NCI-H446 (cell line): ENCODE measurements at regions not wholly inside any gene's neighbourhood (a gene's known extent, or its start where the extent isn't known, plus 50 kb on each side); places are given as distances from the start of the nearest gene placed in this dataset.
A peak's percentile ranks its signal among the peaks of the same experiment; 100 is the strongest.

Experiments
- DNase-seq, 2 experiments: peaks; one replicate each; lab custom pipeline; 2025; lab: John Stamatoyannopoulos, UW

GRCh38 chr2:34103437-34103836 lies 504.3 kb upstream of the FAM98A start:
- DNase-seq, result no peak

GRCh38 chr2:34102339-34102738 lies 503.2 kb upstream of the FAM98A start:
- no peak for DNase-seq

- DNase-seq, result no peak
Observed at GRCh38 chr2:34099377-34099776, 500.3 kb upstream of the FAM98A start.

GRCh38 chr2:34098256-34098655 lies 499.2 kb upstream of the FAM98A start:
- no peak for DNase-seq

- DNase-seq, result peak in 1 of 2 experiments; percentile 47
Observed at GRCh38 chr2:34096562-34097171, 497.6 kb upstream of the FAM98A start.

DNA sequence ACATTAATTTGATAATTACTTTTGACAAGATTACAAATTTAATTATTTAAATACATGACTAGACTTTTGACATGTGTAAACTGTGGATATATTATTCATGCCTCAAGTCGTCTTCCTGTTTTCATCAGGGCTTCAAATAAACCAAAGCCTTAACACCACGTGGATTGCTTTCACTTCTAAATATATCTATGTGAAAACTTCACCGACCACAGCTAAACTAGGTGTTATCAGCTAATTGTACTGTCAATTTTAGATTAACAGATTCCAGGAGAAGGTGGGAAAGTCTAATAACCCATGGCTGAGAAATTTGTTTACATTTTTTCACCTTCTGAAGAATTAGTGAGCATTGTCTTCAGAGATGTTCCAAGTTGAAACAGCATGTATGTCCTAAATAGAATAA lies 494.7 kb upstream of the FAM98A start:
- no peak for DNase-seq

DNA sequence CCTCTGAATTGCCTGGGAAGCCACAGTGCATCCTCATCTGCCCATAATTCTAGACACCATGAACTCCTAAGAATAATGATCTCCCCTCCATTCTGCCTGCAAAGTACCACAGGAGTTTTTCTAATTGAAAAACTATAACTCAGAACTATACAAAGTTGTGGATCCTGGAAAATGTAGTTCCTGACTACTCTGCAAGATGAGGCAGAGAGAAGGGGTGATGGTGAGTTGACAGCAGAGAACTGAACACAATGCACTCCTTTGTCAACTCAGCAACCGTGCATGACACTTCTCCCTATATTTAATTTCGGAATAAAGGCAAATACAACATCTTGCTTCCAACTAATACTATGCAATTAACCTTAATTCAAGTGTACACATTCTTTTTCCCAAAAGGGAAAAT lies 471.1 kb upstream of the FAM98A start:
- no peak for DNase-seq

DNA sequence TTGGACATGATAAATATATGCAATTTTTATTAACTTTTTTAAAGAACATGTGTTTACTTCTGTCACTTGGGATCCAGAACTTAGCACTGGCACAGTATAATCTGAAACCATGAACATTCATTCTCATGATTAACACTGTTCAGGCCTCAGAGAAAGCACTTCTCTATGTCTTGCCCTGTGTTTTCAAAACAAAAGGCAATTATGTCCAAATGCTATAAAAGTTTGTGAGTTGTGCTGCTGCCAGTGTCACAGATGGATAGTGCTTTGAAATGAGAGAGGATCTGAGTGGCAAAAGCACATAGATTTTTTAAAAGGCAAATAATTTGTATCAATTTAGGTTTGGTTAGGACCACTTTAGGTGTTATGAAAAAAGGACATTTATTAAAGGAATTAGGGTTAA lies 470.5 kb upstream of the FAM98A start:
- no peak for DNase-seq

GRCh38 chr2:34050413-34050812 lies 451.3 kb upstream of the FAM98A start:
- DNase-seq, result no peak

GRCh38 chr2:34045101-34045655 lies 446.1 kb upstream of the FAM98A start:
- no peak for DNase-seq

- no peak for DNase-seq
Observed at GRCh38 chr2:34037886-34038285, 438.8 kb upstream of the FAM98A start.

GRCh38 chr2:34037157-34037556 lies 438.1 kb upstream of the FAM98A start:
- DNase-seq, result no peak

DNA sequence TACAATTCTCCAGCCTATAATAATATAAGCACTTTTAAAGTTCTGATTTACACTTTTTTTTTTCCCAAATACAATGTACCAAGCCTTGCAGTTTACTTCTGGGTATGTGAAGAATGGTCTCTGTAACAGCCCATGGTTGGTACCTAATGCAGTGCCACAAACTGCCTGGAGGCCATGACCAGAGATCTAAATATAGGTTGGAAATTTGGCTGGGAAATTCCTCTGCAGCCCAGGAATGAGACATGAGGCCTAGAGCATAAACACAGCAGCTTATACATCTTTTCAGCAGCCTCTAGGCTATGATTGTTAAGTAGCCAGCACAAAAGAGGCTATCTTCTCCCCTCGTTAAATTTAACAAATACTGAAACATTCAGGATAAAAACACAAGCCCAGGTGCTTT lies 432.0 kb upstream of the FAM98A start:
- no peak for DNase-seq

DNA sequence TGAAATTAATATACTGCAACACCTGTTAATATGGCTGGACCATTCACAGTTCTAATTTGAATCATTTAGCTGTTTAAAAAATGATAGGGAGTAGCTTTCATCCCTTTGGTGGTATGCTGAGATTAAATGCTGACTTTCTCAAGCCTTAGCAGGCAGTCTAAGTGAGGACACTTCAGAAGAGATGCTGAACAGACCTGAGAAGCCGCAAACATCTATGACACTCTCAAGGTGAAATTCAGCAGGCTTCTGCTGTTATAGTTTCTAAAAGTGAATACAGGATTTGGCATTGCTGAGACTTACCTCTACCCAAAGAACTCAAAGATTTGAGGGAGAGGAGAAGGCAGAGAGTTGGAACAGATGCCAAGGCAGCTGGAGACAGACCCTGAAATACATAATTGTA lies 431.2 kb upstream of the FAM98A start:
- DNase-seq, result no peak

GRCh38 chr2:34029073-34029472 lies 430.0 kb upstream of the FAM98A start:
- no peak for DNase-seq

- no peak for DNase-seq
Observed at GRCh38 chr2:34025196-34025595, 426.1 kb upstream of the FAM98A start.

- peak in 1 of 2 experiments; percentile 23 for DNase-seq
Observed at GRCh38 chr2:34012715-34013302, 413.7 kb upstream of the FAM98A start.

GRCh38 chr2:34011684-34012083 lies 412.6 kb upstream of the FAM98A start:
- DNase-seq, result no peak

GRCh38 chr2:34005901-34006300 lies 406.8 kb upstream of the FAM98A start:
- DNase-seq, result no peak

DNA sequence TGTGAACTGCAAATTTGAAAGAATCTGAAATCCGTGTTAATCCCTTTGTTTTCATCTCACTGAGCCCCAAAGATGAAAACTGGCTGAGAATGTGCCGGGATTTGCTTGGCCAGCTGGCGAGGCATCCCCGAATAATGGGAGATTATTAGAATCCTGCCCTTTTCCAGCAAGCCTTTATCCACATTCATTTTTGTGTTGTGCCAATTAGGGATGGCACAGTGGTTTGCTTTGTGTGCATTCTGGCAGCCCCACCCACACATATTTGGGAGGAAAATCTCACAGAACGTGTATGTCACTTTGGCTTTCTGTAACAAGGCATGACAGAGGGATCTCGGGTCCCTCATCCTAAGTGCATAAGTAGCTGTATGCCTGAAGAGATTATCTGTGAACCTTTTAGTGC lies 405.8 kb upstream of the FAM98A start:
- DNase-seq, result no peak

DNA sequence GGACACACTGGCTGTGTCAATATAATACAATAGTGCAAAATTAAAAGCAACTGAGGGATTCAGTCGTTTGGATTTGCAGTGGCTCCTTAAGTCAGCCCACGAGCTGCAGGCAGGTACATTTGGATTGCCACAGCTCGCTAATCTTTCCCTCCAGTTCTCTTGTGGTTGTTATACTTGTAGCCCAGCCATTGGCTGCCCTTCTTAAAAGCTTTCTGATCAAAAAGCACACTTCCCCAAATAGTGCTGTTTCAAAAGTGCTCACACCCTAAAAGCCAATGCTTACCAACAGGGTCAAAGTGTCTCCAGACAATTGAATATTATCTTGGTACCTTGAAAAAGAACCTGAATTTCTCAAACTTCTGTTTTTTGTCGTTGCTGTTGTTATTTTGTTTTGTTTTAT lies 404.7 kb upstream of the FAM98A start:
- no peak for DNase-seq

GRCh38 chr2:34001557-34001956 lies 402.5 kb upstream of the FAM98A start:
- no peak for DNase-seq

GRCh38 chr2:33984131-33984530 lies 385.0 kb upstream of the FAM98A start:
- DNase-seq, result no peak

DNA sequence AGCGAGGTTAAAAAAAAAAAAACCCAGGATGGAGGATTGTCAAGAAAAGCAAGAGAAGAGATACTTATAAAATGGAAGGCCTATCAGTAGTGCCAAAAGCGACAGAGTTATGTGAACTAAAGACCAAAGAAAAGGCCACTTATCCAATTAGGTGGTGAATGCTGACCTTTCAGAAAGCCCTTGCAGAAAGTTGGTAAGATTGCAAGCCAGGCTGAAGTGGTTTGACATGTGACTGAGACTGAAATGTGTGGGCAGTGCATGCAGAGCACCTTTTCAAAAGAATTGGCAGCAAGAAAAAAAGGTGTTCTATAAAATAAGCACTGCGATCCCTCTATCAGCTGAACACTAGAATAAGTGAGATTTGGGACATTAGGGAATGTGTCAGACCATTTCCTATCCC lies 379.4 kb upstream of the FAM98A start:
- DNase-seq, result no peak
